ENCODE measurements at regions not wholly inside any gene's neighbourhood (a gene's known extent, or its start where the extent isn't known, plus 50 kb on each side); places are given as distances from the start of the nearest gene placed in this dataset.

DNA sequence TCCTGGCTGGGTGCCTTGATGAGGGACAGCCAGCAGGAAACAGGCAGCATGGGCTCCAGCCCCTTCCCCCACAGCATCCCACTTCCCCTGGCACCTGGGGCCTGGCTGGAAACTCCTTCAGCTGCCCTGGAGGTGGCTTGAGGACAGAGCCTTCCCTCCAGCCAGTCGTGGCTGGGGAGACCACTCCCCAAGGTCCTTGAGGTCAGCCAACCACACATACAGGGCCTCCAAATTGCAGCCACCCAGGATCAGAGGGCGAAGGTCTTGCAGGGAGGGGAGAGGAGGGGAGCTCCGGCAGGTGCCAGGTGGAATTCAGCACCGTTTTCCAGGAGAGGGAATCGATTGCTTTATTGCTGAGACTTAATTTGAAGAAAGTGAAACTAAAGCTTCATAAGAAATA lies 280.4 kb downstream of the PBX3 start:
- TF ChIP-seq, protein P1, sequence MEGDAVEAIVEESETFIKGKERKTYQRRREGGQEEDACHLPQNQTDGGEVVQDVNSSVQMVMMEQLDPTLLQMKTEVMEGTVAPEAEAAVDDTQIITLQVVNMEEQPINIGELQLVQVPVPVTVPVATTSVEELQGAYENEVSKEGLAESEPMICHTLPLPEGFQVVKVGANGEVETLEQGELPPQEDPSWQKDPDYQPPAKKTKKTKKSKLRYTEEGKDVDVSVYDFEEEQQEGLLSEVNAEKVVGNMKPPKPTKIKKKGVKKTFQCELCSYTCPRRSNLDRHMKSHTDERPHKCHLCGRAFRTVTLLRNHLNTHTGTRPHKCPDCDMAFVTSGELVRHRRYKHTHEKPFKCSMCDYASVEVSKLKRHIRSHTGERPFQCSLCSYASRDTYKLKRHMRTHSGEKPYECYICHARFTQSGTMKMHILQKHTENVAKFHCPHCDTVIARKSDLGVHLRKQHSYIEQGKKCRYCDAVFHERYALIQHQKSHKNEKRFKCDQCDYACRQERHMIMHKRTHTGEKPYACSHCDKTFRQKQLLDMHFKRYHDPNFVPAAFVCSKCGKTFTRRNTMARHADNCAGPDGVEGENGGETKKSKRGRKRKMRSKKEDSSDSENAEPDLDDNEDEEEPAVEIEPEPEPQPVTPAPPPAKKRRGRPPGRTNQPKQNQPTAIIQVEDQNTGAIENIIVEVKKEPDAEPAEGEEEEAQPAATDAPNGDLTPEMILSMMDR (IDR thresholded peaks at IDR 0.05): no peak
- TF ChIP-seq EP300 (IDR thresholded peaks at IDR 0.05) (no peak), POLR2A (IDR thresholded peaks at IDR 0.05) (no peak)
- Histone ChIP-seq H3K4me3 (no peak overlapping the region), H3K36me3 (no peaks in the 10 kb centered on the region), H3K9me3 (no peaks in the 10 kb centered on the region), H3K27ac (no peak overlapping the region), H3K4me1 (no peaks in the 10 kb centered on the region), H3K27me3 (no peaks in the 10 kb centered on the region)
- DNase-seq (ENCODE audit: low spot score in 2 of 2): no peak
- 58 to 59% methylated on average over 5 of the region's 5 CpGs for WGBS, 2 donors

DNA sequence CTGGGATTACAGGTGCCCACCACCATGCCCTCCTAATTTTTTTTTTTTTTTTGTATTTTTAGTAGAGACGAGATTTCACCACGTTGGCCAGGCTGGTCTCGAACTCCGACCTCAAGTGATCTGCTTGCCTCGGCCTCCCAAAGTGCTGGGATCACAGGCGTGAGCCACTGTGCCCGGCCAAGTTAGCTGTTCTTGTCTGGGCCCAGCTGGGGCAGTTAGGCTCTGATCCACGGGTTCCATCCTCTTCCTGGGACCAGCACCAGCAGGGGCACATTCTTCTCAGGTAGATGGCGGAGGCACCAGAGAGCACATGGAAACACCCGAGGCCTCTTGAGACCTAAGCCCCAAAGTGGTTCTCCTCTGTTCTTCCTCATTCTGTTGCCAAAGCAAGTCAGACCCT lies 281.6 kb downstream of the PBX3 start:
- Histone ChIP-seq H3K36me3 (no peaks in the 10 kb centered on the region), H3K4me1 (no peaks in the 10 kb centered on the region), H3K9me3 (no peaks in the 10 kb centered on the region), H3K27ac (no peak overlapping the region), H3K4me3 (no peak overlapping the region), H3K27me3 (peaks cover 0 to 6% of the 10 kb centered on the region in 2 donors)
- WGBS, 2 donors: 94 to 96% methylated on average over 10 of the region's 10 CpGs
- TF ChIP-seq EP300 (IDR thresholded peaks at IDR 0.05) (no peak), POLR2A (IDR thresholded peaks at IDR 0.05) (no peak)
- TF ChIP-seq, protein P1 (IDR thresholded peaks at IDR 0.05): no peak
- no peak for DNase-seq (ENCODE audit: low spot score in 2 of 2)

DNA sequence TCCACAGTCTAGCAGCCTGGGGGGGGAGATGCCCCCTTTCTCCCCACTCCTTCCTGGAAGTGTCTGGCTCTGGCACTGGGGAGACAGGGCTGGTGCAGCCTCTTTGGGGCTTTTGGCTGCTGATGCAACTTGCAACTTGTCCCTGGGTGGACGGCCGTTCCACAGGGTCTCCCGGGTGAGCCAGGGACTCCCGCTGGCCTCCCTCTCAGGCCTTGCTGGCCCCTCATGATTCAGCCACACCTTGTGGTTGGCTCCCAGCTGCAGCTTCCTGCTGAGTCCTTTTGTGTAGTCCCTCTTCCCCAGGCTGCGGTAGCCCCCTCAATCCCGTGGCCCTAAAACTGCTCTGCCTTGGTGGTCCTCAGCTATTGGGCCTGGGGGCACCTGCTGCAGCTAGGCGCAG lies 283.5 kb downstream of the PBX3 start:
- Histone ChIP-seq H3K4me1 (no peaks in the 10 kb centered on the region), H3K4me3 (no peak overlapping the region), H3K36me3 (no peaks in the 10 kb centered on the region), H3K27ac (no peak overlapping the region), H3K9me3 (no peaks in the 10 kb centered on the region), H3K27me3 (peaks cover 0 to 8% of the 10 kb centered on the region in 2 donors)
- WGBS, 2 donors: 43 to 58% methylated on average over 7 of the region's 7 CpGs
- TF ChIP-seq, protein P1 (IDR thresholded peaks at IDR 0.05): no peak
- TF ChIP-seq EP300 (IDR thresholded peaks at IDR 0.05) (no peak), POLR2A (IDR thresholded peaks at IDR 0.05) (no peak)
- DNase-seq (ENCODE audit: low spot score in 2 of 2): no peak

- H3K4me3 ChIP-seq: no peak overlapping the region
- 77 to 82% methylated on average over 9 of the region's 9 CpGs for WGBS, 2 donors
- TF ChIP-seq EP300 (IDR thresholded peaks at IDR 0.05) (no peak), POLR2A (IDR thresholded peaks at IDR 0.05) (no peak)
- TF ChIP-seq, protein P1 (IDR thresholded peaks at IDR 0.05): no peak
- no peaks in the 10 kb centered on the region for H3K4me1 ChIP-seq
- H3K27me3 ChIP-seq: peaks cover 0 to 8% of the 10 kb centered on the region in 2 donors
- no peak overlapping the region for H3K27ac ChIP-seq
- DNase-seq (ENCODE audit: low spot score in 2 of 2): no peak
- H3K9me3 ChIP-seq: no peaks in the 10 kb centered on the region
- H3K36me3 ChIP-seq: no peaks in the 10 kb centered on the region
Observed at GRCh38 chr9:126031116-126031515, 283.9 kb downstream of the PBX3 start.

- DNase-seq (ENCODE audit: low spot score in 2 of 2): no peak
- Histone ChIP-seq H3K4me1 (no peaks in the 10 kb centered on the region), H3K36me3 (no peaks in the 10 kb centered on the region), H3K4me3 (no peak overlapping the region), H3K27me3 (peaks cover 0 to 8% of the 10 kb centered on the region in 2 donors), H3K9me3 (no peaks in the 10 kb centered on the region), H3K27ac (no peak overlapping the region)
- TF ChIP-seq, protein P1 (IDR thresholded peaks at IDR 0.05): no peak
- TF ChIP-seq EP300 (IDR thresholded peaks at IDR 0.05) (no peak), POLR2A (IDR thresholded peaks at IDR 0.05) (no peak)
- WGBS, 2 donors: 84 to 93% methylated on average over 8 of the region's 8 CpGs
Observed at GRCh38 chr9:126032135-126032534, 285.0 kb downstream of the PBX3 start.
